ENCODE measurements at regions not wholly inside any gene's neighbourhood (a gene's known extent, or its start where the extent isn't known, plus 50 kb on each side); places are given as distances from the start of the nearest gene placed in this dataset.

- Histone ChIP-seq H3K27me3 (no peaks in the 10 kb centered on the region), H3K27ac (no peak overlapping the region), H3K9me3 (no peaks in the 10 kb centered on the region), H3K4me3 (no peak overlapping the region), H3K36me3 (no peaks in the 10 kb centered on the region), H3K4me1 (no peaks in the 10 kb centered on the region)
- TF ChIP-seq CTCF (IDR thresholded peaks at IDR 0.05) (no peak), POLR2A (IDR thresholded peaks at IDR 0.05) (no peak), EP300 (IDR thresholded peaks at IDR 0.05) (no peak)
- 49 to 55% methylated on average over 5 of the region's 5 CpGs for WGBS, 2 donors
- no peak for DNase-seq (ENCODE audit: low spot score in 2 of 2)
Observed at GRCh38 chr4:188695261-188695660, 556.0 kb downstream of the TRIML1 start.

GRCh38 chr4:188697243-188697642 is 558.0 kb downstream of the TRIML1 start:
- Histone ChIP-seq H3K27me3 (no peaks in the 10 kb centered on the region), H3K4me3 (no peak overlapping the region), H3K4me1 (no peaks in the 10 kb centered on the region), H3K27ac (no peak overlapping the region), H3K36me3 (no peaks in the 10 kb centered on the region), H3K9me3 (no peaks in the 10 kb centered on the region)
- TF ChIP-seq POLR2A (IDR thresholded peaks at IDR 0.05) (no peak), CTCF (IDR thresholded peaks at IDR 0.05) (no peak), EP300 (IDR thresholded peaks at IDR 0.05) (no peak)
- no peak for DNase-seq (ENCODE audit: low spot score in 2 of 2)
- WGBS, 2 donors = 74 to 84% methylated on average over 1 of the region's 1 CpG

GRCh38 chr4:188701952-188702351 is 562.7 kb downstream of the TRIML1 start:
- DNase-seq (ENCODE audit: low spot score in 2 of 2) = no peak
- Histone ChIP-seq H3K9me3 (no peaks in the 10 kb centered on the region), H3K27me3 (no peaks in the 10 kb centered on the region), H3K4me3 (no peak overlapping the region), H3K27ac (no peak overlapping the region), H3K4me1 (no peaks in the 10 kb centered on the region), H3K36me3 (no peaks in the 10 kb centered on the region)
- TF ChIP-seq EP300 (IDR thresholded peaks at IDR 0.05) (no peak), POLR2A (IDR thresholded peaks at IDR 0.05) (no peak), CTCF (IDR thresholded peaks at IDR 0.05) (no peak)
- 93 to 95% methylated on average over 4 of the region's 4 CpGs for WGBS, 2 donors

- no peak overlapping the region for H3K27ac ChIP-seq
- WGBS, 2 donors = 87 to 94% methylated on average over 5 of the region's 5 CpGs
- no peaks in the 10 kb centered on the region for H3K4me1 ChIP-seq
- no peak for DNase-seq (ENCODE audit: low spot score in 2 of 2)
- no peaks in the 10 kb centered on the region for H3K9me3 ChIP-seq
- no peak for TF ChIP-seq EP300 (IDR thresholded peaks at IDR 0.05)
- TF ChIP-seq POLR2A (IDR thresholded peaks at IDR 0.05) = no peak
- TF ChIP-seq CTCF (IDR thresholded peaks at IDR 0.05) = no peak
- no peak overlapping the region for H3K4me3 ChIP-seq
- H3K36me3 ChIP-seq = no peaks in the 10 kb centered on the region
- H3K27me3 ChIP-seq = no peaks in the 10 kb centered on the region
Observed at GRCh38 chr4:188704288-188704687, 565.0 kb downstream of the TRIML1 start.

GRCh38 chr4:188707036-188707435 is 567.8 kb downstream of the TRIML1 start:
- Histone ChIP-seq H3K4me3 (no peak overlapping the region), H3K36me3 (no peaks in the 10 kb centered on the region), H3K27me3 (no peaks in the 10 kb centered on the region), H3K4me1 (no peaks in the 10 kb centered on the region), H3K9me3 (no peaks in the 10 kb centered on the region), H3K27ac (no peak overlapping the region)
- DNase-seq (ENCODE audit: low spot score in 2 of 2) = peak in 1 of 2 donors; percentile 29
- no peak for TF ChIP-seq CTCF (IDR thresholded peaks at IDR 0.05)
- TF ChIP-seq EP300 (IDR thresholded peaks at IDR 0.05) = peak in 1 of 2 donors; percentile 31
- no peak for TF ChIP-seq POLR2A (IDR thresholded peaks at IDR 0.05)
- 36 to 40% methylated on average over 4 of the region's 4 CpGs for WGBS, 2 donors
